Activated T-helper 1 cell treated with anti-CD3 and anti-CD28 coated beads, Interleukin-12 subunit alpha, Interleukin-12 subunit beta, Interleukin-2, Interleukin-4 antibody, amounts not matched to agents 30 ng/mL and 10 ng/mL and 1 ng/mL, durations not matched to agents 14 hours and 24 hours and 36 hours (primary cell): ENCODE measurements at regions not wholly inside any gene's neighbourhood (a gene's known extent, or its start where the extent isn't known, plus 50 kb on each side); places are given as distances from the start of the nearest gene placed in this dataset.

ENCODE experiments used
- DNase-seq: peaks from one replicate; pipeline ENCODE4 v3.0.0; 2021; ENCODE audit warnings: low spot score
- H3K27ac Mint-ChIP-seq: one replicate; pipeline ENCODE4 v1.8.0; 2021; ENCODE audit warnings: mild to moderate bottlenecking, mixed read lengths
- H3K27me3 Mint-ChIP-seq: one replicate; pipeline ENCODE4 v1.8.0; 2022; ENCODE audit warnings: mild to moderate bottlenecking, moderate library complexity, mixed read lengths; ENCODE audit not compliant: insufficient read depth
- H3K36me3 Mint-ChIP-seq: one replicate; pipeline ENCODE4 v1.8.0; 2021; ENCODE audit warnings: low read depth, mixed read lengths
- H3K4me1 Mint-ChIP-seq: one replicate; pipeline ENCODE4 v1.8.0; 2021; ENCODE audit warnings: low read depth, mixed read lengths
- H3K4me3 Mint-ChIP-seq: one replicate; pipeline ENCODE4 v1.8.0; 2021; ENCODE audit warnings: mild to moderate bottlenecking, moderate library complexity, mixed read lengths
- H3K9me3 Mint-ChIP-seq: one replicate; pipeline ENCODE4 v1.8.0; 2021; ENCODE audit warnings: mixed read lengths
- intact Hi-C: fragments of 100-400 bp; cut with micrococcal nuclease; formaldehyde crosslinking; loops from one replicate; pipeline ENCODE4 v1.15.1; 2024

DNA sequence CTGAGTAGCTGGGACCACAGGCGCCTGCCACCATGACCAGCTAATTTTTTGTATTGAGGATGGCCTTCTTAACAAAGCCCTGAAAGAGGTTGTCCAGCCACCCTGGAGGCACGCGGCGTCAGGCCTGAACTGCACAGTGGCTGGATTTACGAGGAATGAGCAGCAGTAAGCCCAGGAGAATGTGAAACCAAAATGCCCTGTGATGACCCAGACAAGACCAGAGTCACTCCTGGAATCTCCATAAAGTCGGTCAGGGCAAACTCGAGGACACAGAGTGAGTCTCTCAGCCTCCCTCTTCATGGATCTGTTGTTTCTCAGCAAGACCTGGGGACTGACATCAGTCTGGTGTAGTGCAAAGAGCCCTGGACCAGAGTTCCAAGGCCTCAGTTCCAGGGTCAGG, 53.2 kb upstream of the C5orf58 start:
- intact Hi-C loops = loop anchor here (5.0 kb wide), 1 partner anchor 597 kb away; the partner anchor contains the start of gene SPDL1
- no peak overlapping the region for H3K4me3 Mint-ChIP-seq

DNA sequence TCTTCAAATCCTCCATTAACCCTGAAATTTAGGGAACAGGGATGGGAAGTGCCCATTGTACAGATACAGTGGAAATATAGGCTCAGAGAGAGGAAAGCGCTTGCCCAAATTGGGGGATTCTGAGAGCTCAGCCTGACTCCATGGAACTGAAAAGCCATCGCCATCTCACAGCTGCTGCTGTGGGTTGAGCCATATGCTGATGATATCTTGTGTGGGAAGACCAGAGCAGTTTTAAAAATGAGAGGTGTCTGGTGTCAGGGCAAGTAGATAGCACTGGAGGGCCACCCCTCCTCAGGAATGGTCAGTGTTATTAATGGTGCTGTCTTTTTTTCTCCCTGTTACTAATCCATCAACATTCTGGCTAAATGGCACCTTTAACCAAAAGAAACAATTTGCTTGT, 50.9 kb upstream of the C5orf58 start:
- Mint-ChIP-seq H3K27ac (no peak overlapping the region), H3K36me3 (no peaks in the 10 kb centered on the region), H3K4me3 (no peak overlapping the region), H3K9me3 (no peaks in the 10 kb centered on the region), H3K27me3 (peaks cover 5% of the 10 kb centered on the region), H3K4me1 (no peaks in the 10 kb centered on the region)
- intact Hi-C loops = loop anchor here (5.0 kb wide), 1 partner anchor 600 kb away; the partner anchor contains the start of gene SPDL1
- DNase-seq = no peak

More for the DNA sequence above, 53.2 kb upstream of the C5orf58 start:
- Mint-ChIP-seq H3K36me3 (no peaks in the 10 kb centered on the region), H3K4me1 (no peaks in the 10 kb centered on the region), H3K9me3 (no peaks in the 10 kb centered on the region), H3K27me3 (peaks cover 2% of the 10 kb centered on the region), H3K27ac (no peak overlapping the region)
- DNase-seq = no peak

DNA sequence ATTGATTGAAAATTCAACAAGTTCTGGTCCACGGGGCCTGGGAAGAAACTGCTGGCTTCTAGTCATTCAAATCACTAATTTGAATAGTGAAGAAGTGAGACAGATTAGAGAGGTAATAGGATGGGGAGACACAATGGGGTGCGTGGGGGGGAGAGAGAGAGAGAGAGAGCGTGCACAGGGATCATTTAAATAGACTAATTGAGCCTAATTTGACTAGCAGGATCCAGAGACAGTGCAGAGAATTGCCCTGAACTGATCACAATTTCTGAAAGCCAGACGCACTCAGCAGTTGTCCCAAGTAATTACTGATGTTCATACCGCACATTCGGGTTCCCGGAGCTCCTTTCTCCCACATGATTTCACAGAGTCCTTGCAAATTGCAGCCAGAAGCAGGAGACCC, 50.3 kb upstream of the C5orf58 start:
- intact Hi-C loops = loop anchor here (5.0 kb wide), 1 partner anchor 600 kb away; the partner anchor contains the start of gene SPDL1
- Mint-ChIP-seq H3K36me3 (no peaks in the 10 kb centered on the region), H3K9me3 (no peaks in the 10 kb centered on the region), H3K4me3 (no peak overlapping the region), H3K27me3 (peaks cover 5% of the 10 kb centered on the region), H3K27ac (no peak overlapping the region), H3K4me1 (no peaks in the 10 kb centered on the region)
- DNase-seq = no peak
